CD14-positive monocyte (primary cell): ENCODE measurements at regions not wholly inside any gene's neighbourhood (a gene's known extent, or its start where the extent isn't known, plus 50 kb on each side); places are given as distances from the start of the nearest gene placed in this dataset.

Experiments used
- DNase-seq, 3 donors: peaks; one replicate each; pipeline ENCODE4 v3.0.0-alpha.2; 2011 to 2022
- H2AFZ ChIP-seq: 2 replicates; pipeline ENCODE4 v1.6.0; 2012; ENCODE audit warnings: mild to moderate bottlenecking, low read depth, low read length, inconsistent platforms; ENCODE audit not compliant: insufficient read depth, poor library complexity, severe bottlenecking
- H3K27ac ChIP-seq, 2 donors: 1 replicate in 1 of 2; 2 replicates in 1 of 2; pipeline ENCODE4 v1.5.1; 2012 to 2013; ENCODE audit warnings: low read length in 2 of 2, control low read depth in 1 of 2, inconsistent platforms in 1 of 2, low read depth in 1 of 2, mild to moderate bottlenecking in 1 of 2
- H3K27me3 ChIP-seq, 2 donors: one replicate each; pipeline versions ENCODE4 v1.6.0 to v1.6.1; 2011 to 2013; ENCODE audit warnings: low read length in 2 of 2; ENCODE audit not compliant: control insufficient read depth in 2 of 2, insufficient read depth in 2 of 2
- H3K36me3 ChIP-seq, 2 donors: replicated peaks in 1 of 2; 1 replicate in 1 of 2; 2 replicates in 1 of 2; pipeline versions ENCODE4 v1.5.1 to v1.6.1; 2012 to 2013; ENCODE audit warnings: low read length in 2 of 2, control low read depth in 1 of 2, inconsistent platforms in 1 of 2, mild to moderate bottlenecking in 1 of 2; ENCODE audit not compliant: insufficient read depth in 2 of 2, control insufficient read depth in 1 of 2
- H3K4me1 ChIP-seq, 2 donors: 1 replicate in 1 of 2; 2 replicates in 1 of 2; pipeline versions ENCODE4 v1.5.1 to v1.6.1; 2012 to 2013; ENCODE audit warnings: low read length in 2 of 2, control low read depth in 1 of 2, inconsistent platforms in 1 of 2, mild to moderate bottlenecking in 1 of 2, moderate library complexity in 1 of 2; ENCODE audit not compliant: insufficient read depth in 2 of 2, control insufficient read depth in 1 of 2
- H3K4me2 ChIP-seq: replicated peaks from 2 replicates; pipeline ENCODE3; 2012; ENCODE audit warnings: low read length, moderate library complexity, mild to moderate bottlenecking; ENCODE audit not compliant: poor library complexity, severe bottlenecking; ENCODE audit errors: extremely low read depth
- H3K4me3 ChIP-seq, 3 experiments: fragments of 200-600 bp in 1 of 3; sonication (generic) in 1 of 3; replicated peaks in 1 of 3; 1 replicate in 2 of 3; 2 replicates in 1 of 3; pipeline ENCODE4 v1.5.1; 2011 to 2013; ENCODE audit warnings: low read length in 3 of 3, mild to moderate bottlenecking in 3 of 3, control low read depth in 2 of 3, low read depth in 2 of 3, inconsistent platforms in 1 of 3, moderate library complexity in 1 of 3
- H3K79me2 ChIP-seq: 2 replicates; pipeline ENCODE4 v1.6.0; 2012; ENCODE audit warnings: mild to moderate bottlenecking, control low read depth, inconsistent platforms, low read length, moderate library complexity; ENCODE audit not compliant: insufficient read depth
- H3K9ac ChIP-seq: 2 replicates; pipeline ENCODE4 v1.6.0; 2017; ENCODE audit warnings: low read length, mild to moderate bottlenecking; ENCODE audit not compliant: insufficient read depth, poor library complexity, severe bottlenecking
- H3K9me3 ChIP-seq, 2 donors: replicated peaks in 1 of 2; 1 replicate in 1 of 2; 2 replicates in 1 of 2; pipeline versions ENCODE4 v1.5.1 to v1.6.1; 2012 to 2013; ENCODE audit warnings: low read length in 2 of 2, control low read depth in 1 of 2; ENCODE audit not compliant: control insufficient read depth in 1 of 2, insufficient read depth in 1 of 2
- H4K20me1 ChIP-seq: 2 replicates; pipeline ENCODE4 v1.6.0; 2012; ENCODE audit warnings: mild to moderate bottlenecking, low read length, control low read depth, moderate library complexity; ENCODE audit not compliant: insufficient read depth
- H3K27ac Mint-ChIP-seq, 7 donors: one replicate each; pipeline ENCODE4 v1.8.0; 2020; ENCODE audit warnings: mild to moderate bottlenecking in 7 of 7, mixed read lengths in 7 of 7, moderate library complexity in 6 of 7, inconsistent platforms in 2 of 7
- H3K27me3 Mint-ChIP-seq, 3 donors: one replicate each; pipeline ENCODE4 v1.8.0; 2021 to 2022; ENCODE audit warnings: low read depth in 3 of 3, mild to moderate bottlenecking in 3 of 3, mixed read lengths in 3 of 3, moderate library complexity in 3 of 3, inconsistent platforms in 1 of 3
- H3K36me3 Mint-ChIP-seq, 2 donors: one replicate each; pipeline ENCODE4 v1.8.0; 2020; ENCODE audit warnings: mixed read lengths in 2 of 2, inconsistent platforms in 1 of 2, mild to moderate bottlenecking in 1 of 2
- H3K4me1 Mint-ChIP-seq: one replicate; pipeline ENCODE4 v1.8.0; 2020; ENCODE audit warnings: mild to moderate bottlenecking, mixed read lengths
- H3K4me3 Mint-ChIP-seq, 2 donors: one replicate each; pipeline ENCODE4 v1.8.0; 2020; ENCODE audit warnings: mild to moderate bottlenecking in 2 of 2, mixed read lengths in 2 of 2, moderate library complexity in 1 of 2
- H3K9me3 Mint-ChIP-seq, 7 donors: one replicate each; pipeline ENCODE4 v1.8.0; 2020 to 2022; ENCODE audit warnings: mixed read lengths in 7 of 7, mild to moderate bottlenecking in 6 of 7, moderate library complexity in 6 of 7, inconsistent platforms in 2 of 7
- CTCF ChIP-seq: fragments of 200-600 bp; IDR thresholded peaks from one replicate; pipeline ENCODE4 v1.8.0; 2022; ENCODE audit warnings: antibody characterized with exemption, mild to moderate bottlenecking
- WGBS: methylation state at CpG from one replicate; pipeline ENCODE4 v1.1.5; 2013; ENCODE audit warnings: missing lambda C conversion rate; ENCODE audit not compliant: insufficient coverage; 5-methylcytosine and 5-hydroxymethylcytosine counted together
- intact Hi-C, 2 donors: fragments of 100-400 bp; cut with micrococcal nuclease; formaldehyde crosslinking; loops; one replicate each; pipeline versions ENCODE4 v1.15.0 to v1.15.1; 2023

- no peaks in the 10 kb centered on the region for H3K27me3 ChIP-seq
- H3K9ac ChIP-seq = no peak overlapping the region
- no peak for DNase-seq
- no peaks in the 10 kb centered on the region for H4K20me1 ChIP-seq
- no peak overlapping the region for H2AFZ ChIP-seq
- H3K9me3 ChIP-seq = peaks cover 4 to 8% of the 10 kb centered on the region in 2 donors
- H3K27me3 Mint-ChIP-seq = peaks cover 0 to 1% (median 0%) of the 10 kb centered on the region in 3 donors
- TF ChIP-seq CTCF = no peak
- H3K4me1 Mint-ChIP-seq = no peaks in the 10 kb centered on the region
- H3K79me2 ChIP-seq = no peaks in the 10 kb centered on the region
- H3K36me3 ChIP-seq = no peaks in the 10 kb centered on the region
- H3K36me3 Mint-ChIP-seq = no peaks in the 10 kb centered on the region
- no peaks in the 10 kb centered on the region for H3K4me1 ChIP-seq
- no peak overlapping the region for H3K4me3 Mint-ChIP-seq
- H3K27ac ChIP-seq = no peak overlapping the region
- no peak overlapping the region for H3K4me3 ChIP-seq
- intact Hi-C loops = no loop called here
- no peak overlapping the region for H3K27ac Mint-ChIP-seq
- peaks cover 0 to 2% (median under 1%) of the 10 kb centered on the region in 7 donors for H3K9me3 Mint-ChIP-seq
- WGBS = 80% methylated on average over 1 of the region's 4 CpGs
- H3K4me2 ChIP-seq = no peak overlapping the region
Observed at GRCh38 chr6:141265756-141266623, 866.7 kb upstream of the GJE1 start.

GRCh38 chr6:141264101-141264500, 868.6 kb upstream of the GJE1 start:
- Histone ChIP-seq H4K20me1 (no peaks in the 10 kb centered on the region), H3K4me1 (no peaks in the 10 kb centered on the region), H2AFZ (no peak overlapping the region), H3K27ac (no peak overlapping the region), H3K9me3 (peaks cover 9 to 14% of the 10 kb centered on the region in 2 donors), H3K79me2 (no peaks in the 10 kb centered on the region), H3K36me3 (no peaks in the 10 kb centered on the region), H3K9ac (no peak overlapping the region), H3K4me3 (no peak overlapping the region), H3K27me3 (no peaks in the 10 kb centered on the region), H3K4me2 (no peak overlapping the region)
- DNase-seq = no peak
- Mint-ChIP-seq H3K9me3 (peaks cover 0 to 6% (median 2%) of the 10 kb centered on the region in 7 donors), H3K4me3 (no peak overlapping the region), H3K36me3 (no peaks in the 10 kb centered on the region), H3K4me1 (no peaks in the 10 kb centered on the region), H3K27ac (no peak overlapping the region), H3K27me3 (peaks cover 0 to 1% (median 0%) of the 10 kb centered on the region in 3 donors)
- no peak for TF ChIP-seq CTCF
- WGBS = 73% methylated on average over 2 of the region's 4 CpGs
- intact Hi-C loops = no loop called here
